ENCODE measurements at regions not wholly inside any gene's neighbourhood (a gene's known extent, or its start where the extent isn't known, plus 50 kb on each side); places are given as distances from the start of the nearest gene placed in this dataset.

DNA sequence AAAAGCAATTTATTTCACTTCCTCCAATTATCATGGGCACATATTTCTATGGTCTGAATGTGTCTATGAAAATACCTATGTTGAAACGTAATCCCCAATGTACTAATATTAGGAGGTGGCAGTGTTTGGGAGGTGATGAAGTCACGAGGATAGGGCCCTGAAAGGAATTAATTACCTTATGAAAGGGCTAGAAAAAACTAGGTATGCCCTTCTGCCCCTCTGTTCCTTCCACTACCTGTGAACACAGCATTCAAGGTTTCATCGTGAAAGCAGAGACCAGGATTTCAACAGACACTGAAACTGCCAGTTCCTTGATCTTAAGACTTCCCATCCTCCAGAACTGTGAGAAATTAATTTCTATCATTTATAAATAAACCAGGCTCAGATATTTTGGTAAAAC, 1037.1 kb upstream of the C9orf72 start:
- H3K9me3 ChIP-seq (ENCODE audit: control insufficient read depth in 1 of 2, insufficient read depth in 1 of 2, low read depth in 1 of 2, low read length in 2 of 2): peaks cover 0 to 4% of the 10 kb centered on the region in 2 experiments; a peak in 2 of 4 replicates
- H2AFZ ChIP-seq (ENCODE audit: low read depth, low read length, poor library complexity, severe bottlenecking): no peak overlapping the region
- no peaks in the 10 kb centered on the region for H3K79me2 ChIP-seq (ENCODE audit: insufficient read depth, low read length)
- no peaks in the 10 kb centered on the region for H4K20me1 ChIP-seq (ENCODE audit: insufficient read depth)
- no peaks in the 10 kb centered on the region for H3K36me3 ChIP-seq (ENCODE audit: control insufficient read depth in 1 of 2, insufficient read depth in 2 of 2, low read length in 2 of 2)
- no peak overlapping the region for H3K4me2 ChIP-seq (ENCODE audit: low read length)
- ChIA-PET RAD21 (ENCODE audit: low non-redundant PET in 1 of 2, low total read pairs in 2 of 2, uncharacterized antibody in 2 of 2, unreplicated experiment in 2 of 2) (no interaction called here), CTCF (no interaction called here), POLR2A (no interaction called here)
- TF ChIP-seq ZFX (IDR thresholded peaks at IDR 0.05): no peak
- TF ChIP-seq EGR1 (IDR thresholded peaks at IDR 0.05; ENCODE audit: low read depth): no peak
- TF ChIP-seq SRF (IDR thresholded peaks at IDR 0.05; ENCODE audit: low read depth): no peak
- no peak for TF ChIP-seq CBX3 (IDR thresholded peaks at IDR 0.05; ENCODE audit: low read depth)
- TF ChIP-seq SIN3A (IDR thresholded peaks at IDR 0.05; ENCODE audit: low read depth): no peak
- no peak for TF ChIP-seq POLR2AphosphoS5 (IDR thresholded peaks at IDR 0.05; ENCODE audit: low read depth, low read length)
- TF ChIP-seq POLR2A (IDR thresholded peaks at IDR 0.05; ENCODE audit: borderline replicate concordance, extremely low read depth, insufficient read depth, insufficient read length): no peak
- TF ChIP-seq FOSL1 (IDR thresholded peaks at IDR 0.05; ENCODE audit: low read depth): no peak
- no peak for TF ChIP-seq TCF7L2 (IDR thresholded peaks at IDR 0.05; ENCODE audit: borderline replicate concordance, extremely low read depth, insufficient read depth, insufficient read length)
- TF ChIP-seq ELF1 (IDR thresholded peaks at IDR 0.05; ENCODE audit: borderline replicate concordance, low read depth): no peak
- no peaks in the 10 kb centered on the region for H3K9me2 ChIP-seq (ENCODE audit: insufficient read depth)
- no peak overlapping the region for H3K27ac ChIP-seq (ENCODE audit: low read depth, low read length)
- H3K4me3 ChIP-seq (replicated peaks in 1 of 2; ENCODE audit: low read depth in 1 of 2, low read length in 2 of 2): no peak overlapping the region
- BruUV-seq (replicated peaks): no TSS peak
- ATAC-seq: no peak
- DNase-seq (ENCODE audit: low read depth, low spot score): no peak
- H3K9ac ChIP-seq (ENCODE audit: low read length): no peak overlapping the region
- no peaks in the 10 kb centered on the region for H3K4me1 ChIP-seq (ENCODE audit: control insufficient read depth in 1 of 2, insufficient read depth in 2 of 2, low read length in 2 of 2)
- intact Hi-C loops (cut with micrococcal nuclease): no loop called here
- no peaks in the 10 kb centered on the region for H3K27me3 ChIP-seq (ENCODE audit: insufficient read depth, low read length)

DNA sequence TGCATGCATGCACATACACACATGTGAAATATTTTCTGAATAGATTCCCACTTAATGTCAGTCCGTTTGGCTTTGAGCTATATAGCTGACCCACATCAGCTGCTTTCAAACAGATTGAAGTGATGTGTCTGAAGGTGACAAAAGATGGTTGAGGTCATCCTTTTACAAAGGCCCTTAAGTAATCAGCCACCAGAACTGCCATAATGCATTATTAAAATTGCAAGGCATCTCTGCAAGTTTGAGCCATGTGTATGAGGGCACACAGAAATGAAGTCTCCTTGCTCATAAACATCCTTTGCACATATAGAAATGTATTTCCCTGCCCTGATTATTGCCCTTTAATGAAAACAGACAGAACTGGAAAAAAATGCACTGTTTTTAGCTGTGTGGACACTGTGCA, 1043.0 kb upstream of the C9orf72 start:
- ATAC-seq: no peak
- ChIA-PET RAD21 (ENCODE audit: low non-redundant PET in 1 of 2, low total read pairs in 2 of 2, uncharacterized antibody in 2 of 2, unreplicated experiment in 2 of 2) (no interaction called here), POLR2A (no interaction called here)

More for the DNA sequence above, 1043.0 kb upstream of the C9orf72 start:
- TF ChIP-seq TCF7L2 (IDR thresholded peaks at IDR 0.05; ENCODE audit: borderline replicate concordance, extremely low read depth, insufficient read depth, insufficient read length): no peak
- TF ChIP-seq, protein P1, sequence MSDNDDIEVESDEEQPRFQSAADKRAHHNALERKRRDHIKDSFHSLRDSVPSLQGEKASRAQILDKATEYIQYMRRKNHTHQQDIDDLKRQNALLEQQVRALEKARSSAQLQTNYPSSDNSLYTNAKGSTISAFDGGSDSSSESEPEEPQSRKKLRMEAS (IDR thresholded peaks at IDR 0.05): no peak
- no peak for TF ChIP-seq FOSL1 (IDR thresholded peaks at IDR 0.05; ENCODE audit: low read depth)
- TF ChIP-seq POLR2A (IDR thresholded peaks at IDR 0.05; ENCODE audit: borderline replicate concordance, extremely low read depth, insufficient read depth, insufficient read length): no peak
- no peak for TF ChIP-seq SIN3A (IDR thresholded peaks at IDR 0.05; ENCODE audit: low read depth)
- Histone ChIP-seq H3K27ac (ENCODE audit: low read depth, low read length) (no peak overlapping the region), H3K4me2 (ENCODE audit: low read length) (no peak overlapping the region), H3K79me2 (ENCODE audit: insufficient read depth, low read length) (no peaks in the 10 kb centered on the region), H3K9me3 (ENCODE audit: control insufficient read depth in 1 of 2, insufficient read depth in 1 of 2, low read depth in 1 of 2, low read length in 2 of 2) (peaks cover 0 to 4% of the 10 kb centered on the region in 2 experiments; a peak in 1 of 4 replicates), H3K4me1 (ENCODE audit: control insufficient read depth in 1 of 2, insufficient read depth in 2 of 2, low read length in 2 of 2) (no peaks in the 10 kb centered on the region), H2AFZ (ENCODE audit: low read depth, low read length, poor library complexity, severe bottlenecking) (no peak overlapping the region), H4K20me1 (ENCODE audit: insufficient read depth) (no peaks in the 10 kb centered on the region), H3K4me3 (replicated peaks in 1 of 2; ENCODE audit: low read depth in 1 of 2, low read length in 2 of 2) (no peak overlapping the region), H3K9me2 (ENCODE audit: insufficient read depth) (no peaks in the 10 kb centered on the region), H3K36me3 (ENCODE audit: control insufficient read depth in 1 of 2, insufficient read depth in 2 of 2, low read length in 2 of 2) (no peaks in the 10 kb centered on the region), H3K27me3 (ENCODE audit: insufficient read depth, low read length) (no peaks in the 10 kb centered on the region), H3K9ac (ENCODE audit: low read length) (no peak overlapping the region)
- CTCF ChIA-PET: no interaction called here
- no TSS peak for BruUV-seq (replicated peaks)
- intact Hi-C loops (cut with micrococcal nuclease): loop anchor here (2.0 kb wide), 1 partner anchor 14 kb away; no protein-coding TSS in a partner anchor
- DNase-seq (ENCODE audit: low read depth, low spot score): no peak
